Coronary artery (tissue), 2 donors: ENCODE measurements at regions not wholly inside any gene's neighbourhood (a gene's known extent, or its start where the extent isn't known, plus 50 kb on each side); places are given as distances from the start of the nearest gene placed in this dataset.

Source experiments
- DNase-seq: peaks from one replicate; pipeline ENCODE4 v3.0.0-alpha.2; 2017; ENCODE audit warnings: low spot score
- H3K27ac ChIP-seq, 2 donors: fragments of 200-600 bp; sonication (generic); one replicate each; pipeline ENCODE4 v1.5.1; 2016 to 2019
- H3K4me3 ChIP-seq: fragments of 200-600 bp; sonication (generic); 2 replicates; pipeline ENCODE4 v1.5.1; 2016; ENCODE audit warnings: mild to moderate bottlenecking, moderate library complexity
- TF ChIP-seq, protein P1 (sequence below): fragments of 200-600 bp; sonication (generic); IDR thresholded peaks from one replicate; pipeline ENCODE4 v1.5.1; 2019; ENCODE audit warnings: antibody characterized with exemption

DNA sequence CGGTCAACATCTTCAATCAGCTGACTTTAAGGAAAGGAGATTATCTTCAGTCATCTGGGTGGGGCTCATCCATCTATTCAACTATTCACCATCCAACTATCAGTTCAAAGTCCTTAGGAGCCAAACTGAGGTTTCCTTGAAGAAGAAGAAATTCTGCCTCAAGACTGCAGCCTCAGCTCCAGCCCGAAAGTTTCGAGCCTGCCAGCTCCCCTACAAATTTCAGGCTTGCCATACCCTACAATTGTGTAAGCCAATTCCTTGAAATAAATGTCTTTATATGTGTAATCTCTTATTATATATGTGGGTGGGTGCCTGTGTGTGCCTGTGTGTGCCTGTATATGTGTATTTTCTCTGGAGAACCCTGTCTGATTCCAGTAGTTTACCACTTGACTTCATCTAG, 447.8 kb downstream of the INHBA start:
- no peak for DNase-seq

DNA sequence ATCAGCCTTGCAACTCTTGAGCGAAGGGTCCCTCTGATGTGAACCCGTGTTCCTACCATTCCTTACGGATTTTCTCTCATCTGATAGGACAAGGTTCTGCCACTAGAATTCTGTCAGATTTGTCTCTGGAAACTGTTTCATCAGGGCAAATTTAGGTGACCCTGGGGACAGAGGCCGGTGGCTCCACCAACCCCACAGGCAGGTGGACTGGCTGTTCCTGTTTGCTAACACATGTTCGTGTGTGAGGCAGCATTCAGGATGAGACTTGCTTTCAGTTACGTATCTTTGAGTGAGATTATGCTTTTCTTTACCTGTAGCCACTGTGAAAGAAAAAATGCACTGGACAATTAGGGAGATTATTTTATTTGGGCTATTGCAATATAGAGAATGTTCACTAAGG, 449.9 kb downstream of the INHBA start:
- TF ChIP-seq, protein P1, sequence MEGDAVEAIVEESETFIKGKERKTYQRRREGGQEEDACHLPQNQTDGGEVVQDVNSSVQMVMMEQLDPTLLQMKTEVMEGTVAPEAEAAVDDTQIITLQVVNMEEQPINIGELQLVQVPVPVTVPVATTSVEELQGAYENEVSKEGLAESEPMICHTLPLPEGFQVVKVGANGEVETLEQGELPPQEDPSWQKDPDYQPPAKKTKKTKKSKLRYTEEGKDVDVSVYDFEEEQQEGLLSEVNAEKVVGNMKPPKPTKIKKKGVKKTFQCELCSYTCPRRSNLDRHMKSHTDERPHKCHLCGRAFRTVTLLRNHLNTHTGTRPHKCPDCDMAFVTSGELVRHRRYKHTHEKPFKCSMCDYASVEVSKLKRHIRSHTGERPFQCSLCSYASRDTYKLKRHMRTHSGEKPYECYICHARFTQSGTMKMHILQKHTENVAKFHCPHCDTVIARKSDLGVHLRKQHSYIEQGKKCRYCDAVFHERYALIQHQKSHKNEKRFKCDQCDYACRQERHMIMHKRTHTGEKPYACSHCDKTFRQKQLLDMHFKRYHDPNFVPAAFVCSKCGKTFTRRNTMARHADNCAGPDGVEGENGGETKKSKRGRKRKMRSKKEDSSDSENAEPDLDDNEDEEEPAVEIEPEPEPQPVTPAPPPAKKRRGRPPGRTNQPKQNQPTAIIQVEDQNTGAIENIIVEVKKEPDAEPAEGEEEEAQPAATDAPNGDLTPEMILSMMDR = no peak
- H3K4me3 ChIP-seq = no peak overlapping the region
- no peak overlapping the region for H3K27ac ChIP-seq
- no peak for DNase-seq

More for the DNA sequence above, 447.8 kb downstream of the INHBA start:
- TF ChIP-seq, protein P1 = no peak
- H3K27ac ChIP-seq = no peak overlapping the region
- no peak overlapping the region for H3K4me3 ChIP-seq

DNA sequence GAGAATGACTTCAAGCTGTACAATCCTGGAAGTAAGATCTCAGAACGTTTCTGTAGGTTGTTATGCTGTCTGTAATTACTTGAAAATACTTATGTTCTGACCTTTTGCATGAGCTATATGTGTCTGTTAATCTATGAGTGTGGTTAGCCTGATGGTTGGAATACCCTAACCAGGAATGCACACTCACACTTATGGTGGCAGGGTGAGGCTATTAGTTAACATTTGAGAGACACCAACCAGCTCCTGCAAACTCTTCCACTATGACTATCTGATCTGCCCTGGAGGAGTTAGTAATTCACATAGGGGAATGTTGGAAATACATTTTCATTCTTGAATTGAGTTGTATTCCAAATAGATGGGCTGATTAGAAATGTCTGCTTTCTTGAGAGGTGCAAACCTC, 450.3 kb downstream of the INHBA start:
- no peak for DNase-seq
- TF ChIP-seq, protein P1 = no peak
- H3K4me3 ChIP-seq = no peak overlapping the region
- no peak overlapping the region for H3K27ac ChIP-seq

DNA sequence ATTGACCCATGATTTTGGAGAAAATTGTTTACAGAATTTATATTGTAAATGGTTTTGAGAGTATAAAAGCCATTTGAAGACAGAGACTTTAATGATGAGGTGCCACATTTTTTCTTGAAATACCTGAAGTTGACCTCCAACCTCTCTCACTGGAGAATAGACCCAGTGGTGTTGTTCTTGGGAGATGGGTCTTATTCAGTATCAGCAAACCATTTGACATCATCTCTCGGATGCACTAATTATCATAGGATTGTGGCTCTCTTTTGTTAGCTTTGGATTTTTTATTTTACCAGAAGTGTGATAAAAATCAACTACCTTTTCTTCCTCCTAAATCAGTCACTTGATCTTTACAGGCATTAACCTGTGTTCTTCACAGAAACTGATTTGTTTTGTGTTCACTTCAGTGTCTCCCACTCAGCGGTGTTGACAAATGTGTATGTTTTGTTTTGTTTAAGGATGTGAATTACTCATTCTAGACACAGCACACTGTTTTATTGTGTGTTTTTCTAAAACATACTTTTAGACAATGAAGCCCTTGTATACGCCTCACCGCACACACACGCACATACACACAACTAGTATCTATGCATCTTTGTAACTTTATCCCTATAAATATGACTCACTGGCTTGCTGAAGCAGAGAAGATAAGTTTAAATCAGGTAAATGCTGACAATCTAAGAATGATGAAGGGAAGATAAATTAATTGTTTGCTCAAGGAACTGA, 455.6 kb downstream of the INHBA start:
- no peak for DNase-seq
- no peak overlapping the region for H3K4me3 ChIP-seq
- TF ChIP-seq, protein P1 = no peak
- no peak overlapping the region for H3K27ac ChIP-seq

DNA sequence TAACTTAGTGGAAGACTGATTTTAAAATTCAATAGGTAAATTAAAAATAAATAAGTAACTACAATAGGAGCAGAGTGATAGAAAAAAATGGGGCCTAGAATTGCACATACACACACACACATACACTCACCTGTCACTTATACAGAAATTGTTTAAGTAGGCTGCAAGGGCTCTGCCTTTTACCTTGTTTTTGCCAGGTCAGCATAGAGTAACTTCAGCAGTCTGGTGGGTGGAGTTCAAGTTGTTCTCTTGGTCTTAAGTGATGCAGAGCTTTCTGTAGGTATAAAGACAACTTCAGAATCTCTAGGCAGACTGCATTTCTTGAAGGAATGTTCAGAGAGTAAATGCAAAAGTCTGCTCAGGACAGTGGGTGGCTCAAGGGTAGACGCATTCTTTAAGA, 457.0 kb downstream of the INHBA start:
- Histone ChIP-seq H3K27ac (no peak overlapping the region), H3K4me3 (no peak overlapping the region)
- no peak for DNase-seq
- TF ChIP-seq, protein P1 = no peak

DNA sequence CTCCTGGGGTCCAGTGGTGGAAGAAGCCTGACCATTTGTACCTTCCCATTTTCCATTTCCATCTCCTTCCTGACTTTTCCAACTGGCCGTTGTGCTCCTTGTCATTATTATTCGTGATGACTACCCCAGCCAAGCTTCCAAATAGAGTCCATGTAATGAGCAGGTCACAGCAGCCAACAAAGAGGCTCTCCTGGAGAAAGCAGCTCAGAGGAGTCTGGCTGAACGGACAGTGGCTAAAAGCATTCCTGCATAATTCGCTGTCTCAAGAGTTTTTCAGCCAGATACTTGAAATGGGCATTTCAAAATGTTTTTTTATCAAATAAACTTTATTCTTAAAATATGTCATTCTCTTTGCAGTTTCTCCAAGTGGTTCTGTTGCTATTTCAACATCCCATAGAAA, 458.6 kb downstream of the INHBA start:
- Histone ChIP-seq H3K4me3 (no peak overlapping the region), H3K27ac (no peak overlapping the region)
- TF ChIP-seq, protein P1 = no peak
- no peak for DNase-seq

DNA sequence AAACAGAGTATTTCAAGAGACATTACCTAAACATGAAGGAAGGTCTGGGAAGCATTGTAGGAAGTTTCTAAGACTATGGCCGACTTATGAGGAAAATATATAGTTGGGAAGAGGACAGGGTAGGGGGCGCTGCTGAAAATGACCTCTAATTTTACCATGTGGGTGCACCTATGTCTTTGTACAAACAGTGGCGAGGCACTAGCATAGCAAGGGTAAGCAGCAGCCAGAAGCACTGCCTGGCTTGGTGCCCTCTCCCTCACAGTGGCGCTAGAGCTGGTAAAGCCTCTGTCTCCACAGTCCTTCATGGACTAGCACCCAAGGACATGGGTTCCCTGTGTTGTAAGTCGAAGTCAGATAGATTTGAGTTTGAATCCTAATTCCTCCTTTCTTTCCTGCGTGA, 461.2 kb downstream of the INHBA start:
- H3K4me3 ChIP-seq = no peak overlapping the region

More for the DNA sequence above, 461.2 kb downstream of the INHBA start:
- no peak for DNase-seq
- no peak overlapping the region for H3K27ac ChIP-seq
- TF ChIP-seq, protein P1 = no peak
